Limb (tissue), 2 donors: ENCODE measurements at regions not wholly inside any gene's neighbourhood (a gene's known extent, or its start where the extent isn't known, plus 50 kb on each side); places are given as distances from the start of the nearest gene placed in this dataset.
"Not testable (repeated sequence)": the region's sequence is repeated elsewhere in the genome, so short reads cannot be mapped to it uniquely, and the experiment has no call there.

ENCODE experiments used
- DNase-seq, 2 donors: peaks; one replicate each; pipeline ENCODE4 v3.0.0-alpha.2; 2016; ENCODE audit errors: extremely low spot score in 2 of 2

DNA sequence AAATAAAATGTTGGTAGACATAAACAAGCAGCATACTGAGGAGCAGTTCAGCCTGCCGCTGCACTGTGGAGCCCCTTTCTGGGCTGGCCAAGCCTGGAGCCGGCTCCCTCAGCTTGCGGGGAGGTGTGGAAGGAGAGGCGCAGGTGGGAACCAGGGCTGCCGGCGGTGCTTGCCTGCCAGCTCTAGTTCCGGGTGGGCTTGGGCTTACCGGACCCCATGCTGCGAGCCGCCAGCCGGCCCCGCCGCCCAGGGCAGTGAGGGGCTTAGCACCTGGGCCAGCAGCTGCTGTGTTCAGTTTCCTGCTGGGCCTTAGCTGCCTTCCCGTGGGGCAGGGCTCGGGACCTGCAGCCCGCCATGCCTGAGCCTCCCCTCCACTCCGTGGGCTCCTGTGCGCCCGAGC, 672.9 kb upstream of the POM121L12 start:
- DNase-seq: no peak

- no peak for DNase-seq
Observed at GRCh38 chr7:52360541-52360940, 674.9 kb upstream of the POM121L12 start.

DNA sequence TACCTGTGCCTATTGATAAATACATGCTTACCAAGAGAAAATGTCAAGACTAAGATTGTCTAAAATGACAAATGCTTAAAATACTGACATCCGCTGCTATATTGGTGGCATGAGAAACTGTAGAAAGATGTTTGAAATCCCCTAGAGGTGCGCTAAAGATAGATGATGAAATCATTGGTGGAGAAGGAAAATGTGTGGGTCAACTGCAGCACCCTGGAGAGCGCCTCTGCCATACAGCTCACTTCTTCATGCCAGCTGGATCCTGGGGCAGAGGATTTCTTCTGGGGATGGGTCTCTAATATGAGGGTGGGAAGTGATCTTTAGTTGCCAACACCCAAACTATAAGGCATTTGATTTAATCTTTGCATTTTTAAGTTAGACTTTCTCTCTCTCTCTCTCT, 680.4 kb upstream of the POM121L12 start:
- DNase-seq: peak in 1 of 2 donors; percentile 33

- DNase-seq: no peak
Observed at GRCh38 chr7:52352013-52352981, 683.1 kb upstream of the POM121L12 start.

- no peak for DNase-seq
Observed at GRCh38 chr7:52344015-52344414, 691.4 kb upstream of the POM121L12 start.

DNA sequence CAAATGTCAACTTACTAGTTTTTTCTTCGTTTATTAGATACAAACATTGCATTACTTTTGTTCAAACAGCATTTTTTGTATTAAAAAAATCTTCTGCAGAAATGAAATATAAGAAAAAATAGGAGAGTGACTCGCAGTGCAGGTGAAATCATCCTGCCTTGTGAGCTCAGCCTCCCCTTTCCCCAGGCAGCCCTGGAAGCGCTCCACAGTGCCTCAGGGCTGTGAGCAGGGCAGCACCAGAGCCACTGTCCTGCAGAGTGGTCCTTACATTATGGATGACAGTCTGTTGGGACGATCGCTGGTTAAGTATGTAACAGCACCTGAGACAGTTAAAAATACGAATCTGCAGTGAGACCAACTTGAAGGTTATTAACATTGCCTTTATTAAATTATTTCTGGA, 695.4 kb upstream of the POM121L12 start:
- no peak for DNase-seq

- not testable (repeated sequence) for DNase-seq
Observed at GRCh38 chr7:52328328-52328727, 707.1 kb upstream of the POM121L12 start.

- DNase-seq: no peak
Observed at GRCh38 chr7:52325237-52325636, 710.2 kb upstream of the POM121L12 start.

- DNase-seq: no peak
Observed at GRCh38 chr7:52323202-52323746, 712.2 kb upstream of the POM121L12 start.

GRCh38 chr7:52320610-52321009, 714.8 kb upstream of the POM121L12 start:
- no peak for DNase-seq

- no peak for DNase-seq
Observed at GRCh38 chr7:52317921-52318320, 717.5 kb upstream of the POM121L12 start.

DNA sequence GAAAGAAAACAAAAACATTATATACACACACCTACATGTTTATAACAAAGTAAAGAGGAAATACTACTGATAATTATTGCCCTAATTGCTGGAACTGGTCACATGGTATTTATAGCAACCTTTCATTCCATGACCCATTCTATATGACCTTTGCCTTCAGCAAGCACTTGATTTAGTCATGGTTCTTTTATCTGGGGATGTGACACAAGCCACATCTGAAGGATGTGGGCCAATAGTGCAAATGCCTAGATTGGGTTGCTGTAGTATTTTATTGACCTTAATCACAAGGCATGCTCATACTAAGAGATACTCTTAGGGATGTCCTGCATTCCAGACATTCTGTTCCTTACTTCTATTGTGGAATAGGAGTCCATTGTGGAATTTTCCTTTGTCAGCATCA, 723.5 kb upstream of the POM121L12 start:
- DNase-seq: no peak

DNA sequence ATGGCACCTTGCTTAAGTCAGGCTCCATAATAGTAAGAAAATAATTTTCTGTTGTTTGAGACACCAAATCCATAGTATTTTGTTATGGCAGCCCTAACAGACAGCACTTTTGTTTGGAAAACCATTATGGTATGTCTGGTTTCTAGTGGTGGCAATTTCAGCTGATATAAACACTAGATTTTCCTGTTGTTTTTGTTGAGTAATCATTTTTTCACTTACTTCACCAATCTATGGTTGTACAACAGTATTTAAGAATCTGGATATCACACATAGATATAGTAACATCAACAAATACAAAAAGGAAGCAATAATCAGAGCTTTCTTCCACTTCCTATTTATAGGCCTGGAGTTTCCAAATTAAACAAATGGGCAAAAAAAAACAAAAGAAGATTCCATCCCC, 725.8 kb upstream of the POM121L12 start:
- no peak for DNase-seq

- no peak for DNase-seq
Observed at GRCh38 chr7:52302765-52303520, 732.5 kb upstream of the POM121L12 start.

DNA sequence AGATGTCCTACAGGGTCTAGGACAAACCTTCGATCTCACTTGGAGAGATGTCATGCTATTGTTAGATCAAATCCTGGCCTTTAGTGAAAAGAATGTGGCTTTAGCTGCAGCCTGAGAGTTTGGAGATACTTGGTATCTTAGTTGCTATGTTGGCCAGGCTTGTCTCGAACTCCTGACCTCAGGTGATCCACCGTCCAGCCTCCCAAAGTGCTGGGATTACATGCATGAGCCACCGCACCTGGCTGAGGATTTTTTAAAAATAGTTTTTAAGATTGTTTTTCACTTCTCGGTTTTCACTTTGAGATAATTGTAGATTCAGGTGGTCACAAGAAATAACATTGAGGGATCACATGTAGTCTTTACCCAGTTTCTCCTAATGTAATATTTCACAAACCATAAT, 738.3 kb upstream of the POM121L12 start:
- DNase-seq: no peak

DNA sequence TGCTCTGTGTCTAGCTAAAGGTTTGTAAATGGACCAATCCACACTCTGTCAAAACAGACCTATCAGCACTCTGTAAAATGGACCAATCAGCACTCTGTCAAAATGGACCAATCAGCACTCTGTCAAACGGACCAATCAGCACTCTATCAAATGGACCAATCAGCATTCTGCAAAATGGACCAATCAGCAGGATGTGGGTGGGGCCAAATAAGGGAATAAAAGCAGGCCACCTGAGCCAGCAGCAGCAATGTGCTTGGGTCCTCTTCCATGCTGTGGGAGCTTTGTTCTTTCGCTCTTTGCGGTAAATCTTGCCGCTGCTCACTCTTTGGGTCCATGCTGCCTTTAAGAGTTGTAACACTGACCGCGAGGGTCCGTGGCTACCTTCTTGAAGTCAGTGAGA, 740.5 kb upstream of the POM121L12 start:
- DNase-seq: no peak

- DNase-seq: no peak
Observed at GRCh38 chr7:52289247-52289646, 746.2 kb upstream of the POM121L12 start.

- DNase-seq: no peak
Observed at GRCh38 chr7:52287698-52288097, 747.7 kb upstream of the POM121L12 start.

DNA sequence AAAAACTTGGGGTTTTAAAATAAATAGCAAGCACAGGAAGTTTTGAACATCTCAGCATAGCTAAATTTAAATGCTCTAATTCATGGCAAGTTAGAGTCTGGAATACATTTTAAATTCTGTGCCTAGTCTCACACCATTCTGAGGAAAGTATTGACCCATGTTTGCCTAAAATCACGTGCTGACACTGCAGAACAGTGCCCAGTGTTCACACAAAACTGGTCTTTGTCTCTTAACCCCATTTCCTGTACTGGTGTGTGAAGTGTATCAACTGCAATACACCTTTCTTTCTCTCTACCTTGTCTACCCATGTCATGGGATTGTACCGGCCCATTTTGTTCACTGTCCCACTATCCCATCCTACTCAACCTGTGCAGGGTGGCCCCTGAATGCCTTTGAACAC, 749.7 kb upstream of the POM121L12 start:
- no peak for DNase-seq

DNA sequence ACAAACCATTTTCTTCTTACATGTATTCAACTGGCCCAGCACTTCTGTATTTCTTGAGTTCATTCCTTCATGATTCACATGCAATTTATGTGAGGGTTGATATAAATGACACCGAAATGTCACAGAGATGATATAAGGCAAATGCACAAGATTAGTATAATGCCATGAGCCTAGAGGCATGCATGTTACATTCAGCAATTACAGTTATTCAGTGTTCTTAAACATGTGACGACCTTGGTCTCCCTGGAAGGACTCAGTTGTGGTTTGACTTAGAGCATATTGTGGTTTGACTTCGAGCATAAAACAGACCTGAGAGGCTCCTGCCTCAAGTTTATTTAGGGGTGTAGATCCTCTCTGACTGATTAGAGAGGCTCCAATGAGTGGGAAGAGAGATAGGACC, 752.1 kb upstream of the POM121L12 start:
- no peak for DNase-seq

- DNase-seq: peak in 1 of 2 donors; percentile 45
Observed at GRCh38 chr7:52273685-52274610, 761.5 kb upstream of the POM121L12 start.
